GM19240 (cell line): ENCODE measurements at regions not wholly inside any gene's neighbourhood (a gene's known extent, or its start where the extent isn't known, plus 50 kb on each side); places are given as distances from the start of the nearest gene placed in this dataset.
"Not testable (repeated sequence)": the region's sequence is repeated elsewhere in the genome, so short reads cannot be mapped to it uniquely, and the experiment has no call there.

Experiments used
- DNase-seq: peaks from one replicate; pipeline ENCODE4 v3.0.0; 2011; ENCODE audit warnings: low spot score; ENCODE audit not compliant: insufficient read length

- DNase-seq = no peak
Observed at GRCh38 chr6:168828035-168828434, 387.1 kb downstream of the SMOC2 start.

- no peak for DNase-seq
Observed at GRCh38 chr6:168827586-168827871, 386.5 kb downstream of the SMOC2 start.

GRCh38 chr6:168826726-168827585 is 386.0 kb downstream of the SMOC2 start:
- no peak for DNase-seq

- DNase-seq = no peak
Observed at GRCh38 chr6:168826078-168826390, 385.1 kb downstream of the SMOC2 start.

- no peak for DNase-seq
Observed at GRCh38 chr6:168825226-168826077, 384.5 kb downstream of the SMOC2 start.

- DNase-seq = no peak
Observed at GRCh38 chr6:168823397-168824212, 382.6 kb downstream of the SMOC2 start.

GRCh38 chr6:168822376-168822775 is 381.4 kb downstream of the SMOC2 start:
- DNase-seq = no peak

- no peak for DNase-seq
Observed at GRCh38 chr6:168819546-168819945, 378.6 kb downstream of the SMOC2 start.

- no peak for DNase-seq
Observed at GRCh38 chr6:168817558-168818159, 376.7 kb downstream of the SMOC2 start.

- no peak for DNase-seq
Observed at GRCh38 chr6:168815229-168815628, 374.2 kb downstream of the SMOC2 start.

GRCh38 chr6:168808232-168808631 is 367.2 kb downstream of the SMOC2 start:
- no peak for DNase-seq

GRCh38 chr6:168804331-168804730 is 363.3 kb downstream of the SMOC2 start:
- DNase-seq = no peak

GRCh38 chr6:168803874-168804273 is 362.9 kb downstream of the SMOC2 start:
- DNase-seq = no peak

GRCh38 chr6:168799067-168799466 is 358.1 kb downstream of the SMOC2 start:
- no peak for DNase-seq

GRCh38 chr6:168796106-168796505 is 355.1 kb downstream of the SMOC2 start:
- DNase-seq = no peak

GRCh38 chr6:168795611-168796010 is 354.6 kb downstream of the SMOC2 start:
- not testable (repeated sequence) for DNase-seq

- DNase-seq = no peak
Observed at GRCh38 chr6:168794491-168794890, 353.5 kb downstream of the SMOC2 start.

GRCh38 chr6:168793649-168794048 is 352.7 kb downstream of the SMOC2 start:
- no peak for DNase-seq

- DNase-seq = no peak
Observed at GRCh38 chr6:168791917-168792316, 350.9 kb downstream of the SMOC2 start.

GRCh38 chr6:168789699-168790098 is 348.7 kb downstream of the SMOC2 start:
- no peak for DNase-seq

GRCh38 chr6:168785720-168786511 is 344.9 kb downstream of the SMOC2 start:
- no peak for DNase-seq
